IPS-NIHi7 (cell line): ENCODE measurements at regions not wholly inside any gene's neighbourhood (a gene's known extent, or its start where the extent isn't known, plus 50 kb on each side); places are given as distances from the start of the nearest gene placed in this dataset.
"Not testable (repeated sequence)": the region's sequence is repeated elsewhere in the genome, so short reads cannot be mapped to it uniquely, and the experiment has no call there.

Experiments used
- DNase-seq: peaks from one replicate; pipeline ENCODE4 v3.0.0; 2012; ENCODE audit warnings: mixed read lengths; ENCODE audit errors: extremely low spot score

GRCh38 chr2:175256391-175256790, 74.9 kb upstream of the ATP5MC3 start:
- DNase-seq = not testable (repeated sequence)

DNA sequence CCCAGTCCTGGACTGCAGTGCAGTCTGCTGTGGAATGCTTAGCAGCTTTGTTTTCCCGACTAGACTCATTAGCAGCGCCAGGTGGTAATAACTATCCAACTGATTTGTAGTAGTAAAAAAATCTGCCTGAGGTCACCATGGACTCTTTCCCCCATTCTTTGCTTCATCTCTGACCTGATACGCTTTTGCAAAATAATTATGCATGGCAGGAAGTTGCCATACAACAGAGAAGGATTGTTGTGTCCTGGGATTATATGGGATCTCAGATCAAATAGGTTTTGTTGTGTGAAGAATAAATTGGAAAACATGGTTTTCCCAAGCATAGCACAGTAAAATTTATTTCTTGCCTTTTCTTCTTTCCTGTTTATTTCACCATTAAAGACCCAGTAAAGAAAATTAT, 72.4 kb upstream of the ATP5MC3 start:
- DNase-seq = no peak

GRCh38 chr2:175251425-175252041, 70.0 kb upstream of the ATP5MC3 start:
- DNase-seq = peak; percentile 40

GRCh38 chr2:175247159-175247558, 65.6 kb upstream of the ATP5MC3 start:
- no peak for DNase-seq

DNA sequence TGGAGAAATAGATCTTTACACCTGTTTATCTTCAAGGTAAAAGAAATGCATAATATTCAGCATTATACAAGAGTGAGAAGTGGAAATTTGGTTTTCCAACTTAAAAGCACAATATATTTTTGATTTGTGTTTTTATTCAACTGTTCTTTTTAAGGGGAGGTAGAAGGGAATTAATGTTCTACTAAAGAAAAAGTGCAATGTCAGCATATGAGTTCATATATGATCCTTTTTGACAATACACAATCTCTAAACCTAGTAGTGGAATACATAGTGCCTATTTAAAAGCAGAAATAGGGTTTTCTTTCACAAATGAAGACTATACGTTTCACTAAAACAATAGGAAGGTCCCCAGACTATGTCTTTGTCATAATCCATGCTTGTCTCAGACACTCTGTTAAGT, 63.2 kb upstream of the ATP5MC3 start:
- no peak for DNase-seq

DNA sequence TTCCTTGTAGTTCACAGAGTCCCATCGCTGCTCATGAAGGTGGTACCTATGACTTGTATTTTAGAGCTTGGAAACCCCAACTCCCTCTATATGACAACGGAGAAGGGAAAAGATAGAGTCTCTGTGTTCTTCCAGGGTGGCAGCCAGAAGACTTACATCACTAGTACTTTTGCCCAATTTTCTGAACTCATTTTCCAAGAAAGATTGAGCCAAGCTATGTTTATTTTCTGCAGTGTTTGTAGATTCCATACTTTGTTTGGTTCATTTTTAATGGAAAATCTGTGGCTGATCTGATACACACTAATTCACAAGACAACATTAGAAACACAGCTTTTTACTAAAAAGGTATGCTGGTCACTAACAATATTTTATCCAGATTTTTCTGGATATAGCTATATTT, 60.2 kb upstream of the ATP5MC3 start:
- DNase-seq = no peak

- not testable (repeated sequence) for DNase-seq
These were observed 58.5 kb upstream of the ATP5MC3 start for GRCh38 chr2:175240033-175240432.

DNA sequence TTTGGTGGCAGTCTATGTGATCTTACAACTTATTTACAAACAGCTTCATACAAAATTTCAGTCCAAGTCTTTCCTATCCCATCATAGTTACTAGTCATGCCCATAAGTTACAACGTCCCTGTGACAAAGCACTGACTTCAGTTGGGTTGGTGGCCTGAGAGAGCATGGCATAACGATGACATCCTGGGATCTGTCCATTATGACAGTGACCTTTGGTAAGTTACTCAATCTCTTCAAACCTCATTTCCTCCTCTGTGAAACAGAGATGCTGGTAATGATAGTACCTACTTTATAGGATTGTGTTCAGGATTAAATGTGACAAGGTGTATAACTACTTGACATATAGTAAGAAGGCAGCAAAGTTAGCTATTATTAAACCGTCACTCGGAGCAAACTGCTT, 55.4 kb upstream of the ATP5MC3 start:
- no peak for DNase-seq

- no peak for DNase-seq
These were observed 53.1 kb upstream of the ATP5MC3 start for GRCh38 chr2:175234650-175235049.

GRCh38 chr2:175234153-175234552, 52.6 kb upstream of the ATP5MC3 start:
- no peak for DNase-seq

DNA sequence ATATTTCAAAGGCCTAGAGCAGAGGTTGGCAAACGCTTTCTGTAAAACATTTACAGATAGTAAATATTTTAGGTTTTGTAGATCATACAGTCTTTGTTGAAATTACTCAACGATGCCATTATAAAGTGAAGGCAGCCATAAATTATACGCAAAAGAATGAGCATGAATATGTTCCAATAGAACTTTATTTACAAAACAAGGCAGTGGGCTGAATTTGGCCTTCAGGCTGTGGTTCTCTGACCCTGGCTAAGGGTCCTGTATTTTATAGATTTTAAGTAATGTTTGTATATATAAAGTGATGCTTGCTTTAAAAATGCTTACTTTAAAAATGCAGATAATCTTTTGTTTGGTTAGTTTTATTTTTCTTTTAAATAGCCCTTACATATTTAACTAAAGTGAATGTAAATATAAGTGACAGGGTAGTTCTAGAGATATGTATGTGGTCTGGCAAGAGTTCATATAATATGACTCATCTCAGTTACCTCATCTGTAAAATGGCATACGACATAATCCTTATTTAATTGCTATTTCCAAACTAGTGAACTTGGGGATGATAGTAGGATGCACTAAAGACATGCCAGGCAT, 51.7 kb upstream of the ATP5MC3 start:
- DNase-seq = no peak
